ENCODE measurements at regions not wholly inside any gene's neighbourhood (a gene's known extent, or its start where the extent isn't known, plus 50 kb on each side); places are given as distances from the start of the nearest gene placed in this dataset.

DNA sequence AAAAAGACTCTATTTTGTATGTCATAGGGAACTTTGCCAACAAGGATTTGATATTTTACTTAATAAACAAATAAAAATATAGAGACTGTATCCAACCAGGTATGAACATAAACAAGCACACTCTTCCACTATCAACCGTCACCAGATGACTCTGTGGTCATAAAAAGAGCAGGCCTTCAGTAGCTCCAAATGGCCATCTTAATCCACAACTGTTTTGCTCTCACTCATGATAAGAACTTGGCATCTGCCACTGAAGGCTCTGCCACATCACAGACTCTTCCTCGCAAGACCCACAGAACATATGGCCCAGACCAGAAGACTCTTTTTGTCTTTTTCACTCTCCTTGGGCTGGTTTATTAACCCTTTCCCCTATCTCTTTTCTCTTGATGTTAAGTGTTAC, 98.7 kb upstream of the POM121L12 start:
- POLR2A ChIA-PET (ENCODE audit: partially characterized antibody) = no interaction called here
- Histone ChIP-seq H2BK20ac (ENCODE audit: low read length) (no peak overlapping the region), H3K23ac (ENCODE audit: insufficient read length) (no peak overlapping the region), H2BK12ac (ENCODE audit: low read depth, low read length) (no peak overlapping the region), H2BK5ac (ENCODE audit: low read depth, low read length) (no peak overlapping the region), H3K27me3 (replicated peaks in 1 of 4; ENCODE audit: control insufficient read depth in 3 of 4, extremely low read depth in 1 of 4, insufficient read depth in 3 of 4, low read length in 3 of 4) (no peaks in the 10 kb centered on the region), H2BK120ac (replicated peaks; ENCODE audit: low read depth, low read length) (no peak overlapping the region), H2BK15ac (ENCODE audit: low read length) (no peak overlapping the region), H4K8ac (ENCODE audit: extremely low read depth, insufficient read depth, low read length) (no peak overlapping the region), H3K9me3 (ENCODE audit: insufficient read depth in 2 of 2, low read depth in 1 of 2, low read length in 1 of 2) (no peaks in the 10 kb centered on the region), H3K79me1 (ENCODE audit: low read depth, low read length) (no peaks in the 10 kb centered on the region), H3K4ac (replicated peaks; ENCODE audit: insufficient read length, low read depth, low read length) (no peak overlapping the region), H3K18ac (ENCODE audit: extremely low read depth, low read length) (no peak overlapping the region), H4K91ac (replicated peaks; ENCODE audit: insufficient read length, low read length) (no peak overlapping the region), H2AK5ac (ENCODE audit: low read depth, low read length) (no peak overlapping the region), H3K23me2 (ENCODE audit: low read depth, low read length) (no peaks in the 10 kb centered on the region), H3K36me3 (ENCODE audit: control insufficient read depth in 2 of 4, insufficient read depth in 4 of 4, low read length in 3 of 4) (no peaks in the 10 kb centered on the region), H3K79me2 (ENCODE audit: control insufficient read depth in 1 of 2, insufficient read depth in 2 of 2, low read length in 2 of 2) (no peaks in the 10 kb centered on the region), H3K4me3 (ENCODE audit: extremely low read depth in 1 of 4, insufficient read depth in 2 of 4, low read depth in 3 of 4, low read length in 4 of 4) (no peak overlapping the region), H3K56ac (replicated peaks; ENCODE audit: insufficient read length, low read depth, low read length) (no peak overlapping the region), H3K4me1 (replicated peaks in 1 of 4; ENCODE audit: control insufficient read depth in 3 of 4, insufficient read depth in 4 of 4, low read length in 3 of 4) (no peaks in the 10 kb centered on the region; a peak in 1 of 7 replicates), H3K9ac (replicated peaks in 1 of 4; ENCODE audit: extremely low read depth in 1 of 4, low read depth in 3 of 4, low read length in 3 of 4) (no peak overlapping the region), H4K5ac (ENCODE audit: insufficient read length, low read depth, low read length) (no peak overlapping the region), H3K4me2 (ENCODE audit: insufficient read depth in 1 of 2, low read depth in 2 of 2, low read length in 2 of 2) (no peak overlapping the region), H4K20me1 (replicated peaks in 1 of 2; ENCODE audit: control insufficient read depth in 1 of 2, insufficient read depth in 2 of 2, low read length in 2 of 2) (no peaks in the 10 kb centered on the region), H3K14ac (ENCODE audit: insufficient read length) (no peak overlapping the region), H2AFZ (ENCODE audit: low read length) (no peak overlapping the region), H3K27ac (ENCODE audit: low read depth, low read length) (no peak overlapping the region)
- no peak for DNase-seq (ENCODE audit: low read depth in 1 of 2, low spot score in 2 of 2)
- TF ChIP-seq SP4 (IDR thresholded peaks at IDR 0.05; ENCODE audit: low read length) (no peak), CBX8 (IDR thresholded peaks at IDR 0.05; ENCODE audit: borderline replicate concordance, low read depth, low read length) (no peak), KDM5A (IDR thresholded peaks at IDR 0.05; ENCODE audit: low read length) (no peak), SUZ12 (IDR thresholded peaks at IDR 0.05; ENCODE audit: low read length) (no peak), ASH2L (IDR thresholded peaks at IDR 0.05; ENCODE audit: low read length) (no peak), KDM1A (IDR thresholded peaks at IDR 0.05; ENCODE audit: borderline replicate concordance, low read length) (no peak), TAF1 (IDR thresholded peaks at IDR 0.05; ENCODE audit: low read depth, low read length) (no peak), PHF8 (conservative IDR thresholded peaks at IDR 0.05; ENCODE audit: low read depth, low read length) (no peak), ZNF274 (IDR thresholded peaks at IDR 0.05; ENCODE audit: borderline replicate concordance, extremely low read depth, low read length) (no peak), TCF12 (IDR thresholded peaks at IDR 0.05; ENCODE audit: low read depth, low read length) (no peak), SIX5 (IDR thresholded peaks at IDR 0.05; ENCODE audit: low read depth, low read length) (no peak), CREB1 (IDR thresholded peaks at IDR 0.05) (no peak), SRF (IDR thresholded peaks at IDR 0.05; ENCODE audit: low read depth, low read length) (no peak)
- CTCF ChIA-PET (ENCODE audit: partially characterized antibody) = no interaction called here
- no peak for FAIRE-seq
- WGBS, 2 experiments (ENCODE audit: extremely low coverage in 1 of 2, insufficient coverage in 1 of 2, insufficient read length in 1 of 2, insufficient replicate concordance in 2 of 2, low coverage in 1 of 2, low lambda C conversion rate in 2 of 2, missing lambda C conversion rate in 1 of 2) = 46% methylated on average over 2 of the region's 2 CpGs; no CpG with 5 or more reads in 1 of the 2 experiments

All from H1 (cell line).